Hepatocyte (in vitro differentiated cells): ENCODE measurements at regions not wholly inside any gene's neighbourhood (a gene's known extent, or its start where the extent isn't known, plus 50 kb on each side); places are given as distances from the start of the nearest gene placed in this dataset.

Experiments used
- EZH2phosphoT487 ChIP-seq: fragments of 200-600 bp; sonication (generic); IDR thresholded peaks from one replicate; pipeline ENCODE4 v1.6.1; 2018; ENCODE audit warnings: antibody characterized with exemption, mild to moderate bottlenecking, low read depth, moderate library complexity; ENCODE audit not compliant: unreplicated experiment, severe bottlenecking
- TF ChIP-seq, protein P1 (sequence below): fragments of 200-600 bp; sonication (generic); IDR thresholded peaks from 2 replicates; pipeline ENCODE4 v1.5.1; 2016; ENCODE audit warnings: antibody characterized with exemption, mild to moderate bottlenecking; ENCODE audit not compliant: poor library complexity

DNA sequence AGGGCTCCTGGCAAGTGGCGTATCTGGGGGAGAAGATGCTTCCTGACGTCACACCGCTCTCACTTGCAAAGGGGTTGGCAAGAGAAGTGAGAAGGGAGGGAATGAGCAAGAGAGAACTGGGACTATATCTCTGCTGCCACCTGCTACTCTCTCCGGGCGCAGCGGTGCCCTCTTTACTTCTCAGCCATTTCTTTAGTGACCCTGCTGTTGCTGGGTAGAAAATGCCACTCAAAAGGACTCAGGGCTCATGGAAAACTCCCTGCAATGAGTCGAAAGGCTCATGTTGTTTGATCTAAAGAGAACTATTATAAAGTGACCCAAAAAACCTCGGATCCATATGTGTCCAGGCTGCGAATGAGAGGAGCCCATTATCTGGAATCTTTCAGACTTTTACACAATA, 401.8 kb downstream of the SAMD5 start:
- TF ChIP-seq, protein P1, sequence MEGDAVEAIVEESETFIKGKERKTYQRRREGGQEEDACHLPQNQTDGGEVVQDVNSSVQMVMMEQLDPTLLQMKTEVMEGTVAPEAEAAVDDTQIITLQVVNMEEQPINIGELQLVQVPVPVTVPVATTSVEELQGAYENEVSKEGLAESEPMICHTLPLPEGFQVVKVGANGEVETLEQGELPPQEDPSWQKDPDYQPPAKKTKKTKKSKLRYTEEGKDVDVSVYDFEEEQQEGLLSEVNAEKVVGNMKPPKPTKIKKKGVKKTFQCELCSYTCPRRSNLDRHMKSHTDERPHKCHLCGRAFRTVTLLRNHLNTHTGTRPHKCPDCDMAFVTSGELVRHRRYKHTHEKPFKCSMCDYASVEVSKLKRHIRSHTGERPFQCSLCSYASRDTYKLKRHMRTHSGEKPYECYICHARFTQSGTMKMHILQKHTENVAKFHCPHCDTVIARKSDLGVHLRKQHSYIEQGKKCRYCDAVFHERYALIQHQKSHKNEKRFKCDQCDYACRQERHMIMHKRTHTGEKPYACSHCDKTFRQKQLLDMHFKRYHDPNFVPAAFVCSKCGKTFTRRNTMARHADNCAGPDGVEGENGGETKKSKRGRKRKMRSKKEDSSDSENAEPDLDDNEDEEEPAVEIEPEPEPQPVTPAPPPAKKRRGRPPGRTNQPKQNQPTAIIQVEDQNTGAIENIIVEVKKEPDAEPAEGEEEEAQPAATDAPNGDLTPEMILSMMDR: no peak
- TF ChIP-seq EZH2phosphoT487: no peak
